PC-3 (cell line): ENCODE measurements at regions not wholly inside any gene's neighbourhood (a gene's known extent, or its start where the extent isn't known, plus 50 kb on each side); places are given as distances from the start of the nearest gene placed in this dataset.

Source experiments
- ATAC-seq: fragments of 200-7000 bp; cut with Tn5 transposase; 2 replicates; pipeline ENCODE4 v1.9.1; 2020; ENCODE audit warnings: mild to moderate bottlenecking, moderate library complexity
- BruUV-seq: library from RNA; stranded (reverse); fragments of 400-500 nt; replicated peaks from 2 replicates; lab custom pipeline; 2021; lab: Mats Ljungman, UMichigan
- CTCF ChIA-PET: fragments of 300-600 bp; sonication (Branson Sonifier 250); formaldehyde crosslinking; loops from one replicate; lab custom pipeline; 2022; ENCODE audit warnings: antibody characterized with exemption; lab: Charles Lee
- POLR2A ChIA-PET: fragments of 300-600 bp; sonication (Branson Sonifier 250); formaldehyde crosslinking; loops from one replicate; lab custom pipeline; 2022; ENCODE audit warnings: antibody characterized with exemption; ENCODE audit not compliant: unreplicated experiment; lab: Charles Lee
- DNase-seq: peaks from one replicate; pipeline ENCODE4 v3.0.0-alpha.2; 2015
- H2AFZ ChIP-seq: fragments of 300-600 bp; sonication (generic); 2 replicates; pipeline ENCODE4 v1.6.0; 2016; ENCODE audit warnings: antibody characterized with exemption, low read length
- H3F3A ChIP-seq: fragments of 300-600 bp; sonication (generic); one replicate; pipeline ENCODE4 v1.6.0; 2017; ENCODE audit warnings: antibody characterized with exemption, low read length, control low read depth, mild to moderate bottlenecking; ENCODE audit not compliant: unreplicated experiment
- H3K27ac ChIP-seq: fragments of 300-600 bp; sonication (generic); 2 replicates; pipeline ENCODE4 v1.5.1; 2016; ENCODE audit warnings: mild to moderate bottlenecking, low read length
- H3K27me3 ChIP-seq: fragments of 300-600 bp; sonication (generic); 2 replicates; pipeline ENCODE4 v1.6.1; 2016; ENCODE audit warnings: low read length, mixed read lengths
- H3K36me3 ChIP-seq: fragments of 300-600 bp; sonication (generic); 2 replicates; pipeline ENCODE4 v1.6.1; 2016; ENCODE audit warnings: low read depth, mixed run types, low read length, mixed read lengths
- H3K4me1 ChIP-seq: fragments of 300-600 bp; sonication (generic); 2 replicates; pipeline ENCODE4 v1.5.1; 2016; ENCODE audit warnings: low read length; ENCODE audit not compliant: insufficient read depth
- H3K4me2 ChIP-seq: fragments of 300-600 bp; sonication (generic); 2 replicates; pipeline ENCODE4 v1.6.0; 2016; ENCODE audit warnings: low read length
- H3K4me3 ChIP-seq: fragments of 300-600 bp; sonication (generic); 2 replicates; pipeline ENCODE4 v1.5.1; 2016; ENCODE audit warnings: mild to moderate bottlenecking, low read length, mixed read lengths
- H3K79me2 ChIP-seq: fragments of 300-600 bp; sonication (generic); 2 replicates; pipeline ENCODE4 v1.6.1; 2017; ENCODE audit warnings: low read length, mixed read lengths
- H3K9ac ChIP-seq: fragments of 300-600 bp; sonication (generic); 2 replicates; pipeline ENCODE4 v1.6.0; 2016; ENCODE audit warnings: mild to moderate bottlenecking, low read length
- H3K9me2 ChIP-seq: fragments of 300-600 bp; sonication (generic); replicated peaks from 2 replicates; pipeline ENCODE4 v1.6.1; 2016; ENCODE audit warnings: mixed run types, low read length, mixed read lengths
- H3K9me3 ChIP-seq: fragments of 300-600 bp; sonication (generic); 2 replicates; pipeline ENCODE4 v1.6.1; 2016; ENCODE audit warnings: low read length, mixed read lengths
- H4K20me1 ChIP-seq: fragments of 300-600 bp; sonication (generic); 2 replicates; pipeline ENCODE4 v1.6.1; 2016; ENCODE audit warnings: low read length, mixed read lengths
- CTCF ChIP-seq: fragments of 300-600 bp; sonication (generic); conservative IDR thresholded peaks from 2 replicates; pipeline ENCODE4 v1.5.1; 2017; ENCODE audit warnings: antibody characterized with exemption, low read depth, mild to moderate bottlenecking, low read length
- EZH2 ChIP-seq: fragments of 300-600 bp; sonication (generic); IDR thresholded peaks from one replicate; pipeline ENCODE4 v1.6.1; 2017; ENCODE audit warnings: antibody characterized with exemption, mild to moderate bottlenecking, low read length; ENCODE audit not compliant: unreplicated experiment
- EZH2phosphoT487 ChIP-seq: fragments of 300-600 bp; sonication (generic); IDR thresholded peaks from 2 replicates; pipeline ENCODE4 v1.6.1; 2018; ENCODE audit warnings: mild to moderate bottlenecking, antibody characterized with exemption, low read length, borderline replicate concordance
- intact Hi-C: fragments of 100-400 bp; cut with micrococcal nuclease; formaldehyde crosslinking; loops from 2 replicates; pipeline ENCODE4 v1.9.0; 2023

- Histone ChIP-seq H3K9ac (no peak overlapping the region), H3K4me3 (no peak overlapping the region), H3K4me1 (no peaks in the 10 kb centered on the region), H2AFZ (no peak overlapping the region), H3K9me2 (no peaks in the 10 kb centered on the region), H3K27me3 (peaks cover 38% of the 10 kb centered on the region; the same call in 1 of the 2 replicates), H3K9me3 (no peaks in the 10 kb centered on the region), H3K4me2 (no peak overlapping the region), H3K79me2 (no peaks in the 10 kb centered on the region), H3K27ac (no peak overlapping the region), H4K20me1 (no peaks in the 10 kb centered on the region), H3K36me3 (no peaks in the 10 kb centered on the region), H3F3A (no peaks in the 10 kb centered on the region)
- TF ChIP-seq EZH2phosphoT487 = no peak
- no peak for TF ChIP-seq EZH2
- no peak for TF ChIP-seq CTCF
- intact Hi-C loops = no loop called here
- BruUV-seq = no TSS peak
- POLR2A ChIA-PET = no interaction called here
- ATAC-seq (no peak), DNase-seq (no peak)
- CTCF ChIA-PET = no interaction called here
Observed at GRCh38 chr6:168782187-168782751, 341.3 kb downstream of the SMOC2 start.

GRCh38 chr6:168778201-168778600, 337.2 kb downstream of the SMOC2 start:
- ChIA-PET POLR2A (no interaction called here), CTCF (no interaction called here)
- no TSS peak for BruUV-seq

More at GRCh38 chr6:168778201-168778600, 337.2 kb downstream of the SMOC2 start:
- ATAC-seq = no peak
- Histone ChIP-seq H3K4me1 (no peaks in the 10 kb centered on the region), H3K4me3 (no peak overlapping the region), H3K4me2 (no peak overlapping the region), H3K9ac (no peak overlapping the region), H3K9me2 (no peaks in the 10 kb centered on the region), H4K20me1 (no peaks in the 10 kb centered on the region), H3F3A (no peaks in the 10 kb centered on the region), H3K27me3 (peaks cover 40% of the 10 kb centered on the region; the same call in 1 of the 2 replicates), H3K79me2 (no peaks in the 10 kb centered on the region), H3K9me3 (no peaks in the 10 kb centered on the region), H2AFZ (no peak overlapping the region), H3K27ac (no peak overlapping the region), H3K36me3 (no peaks in the 10 kb centered on the region)
- DNase-seq = no peak
- intact Hi-C loops = no loop called here
- TF ChIP-seq CTCF (no peak), EZH2 (no peak), EZH2phosphoT487 (no peak)
